Bronchial epithelial cell (primary cell): ENCODE measurements at regions not wholly inside any gene's neighbourhood (a gene's known extent, or its start where the extent isn't known, plus 50 kb on each side); places are given as distances from the start of the nearest gene placed in this dataset.
A peak's percentile ranks its signal among the peaks of the same experiment; 100 is the strongest.

Experiments used
- DNase-seq: peaks from one replicate; pipeline ENCODE4 v3.0.0-alpha.2; 2010; ENCODE audit warnings: low read depth
- FAIRE-seq: peaks from 2 replicates; lab custom pipeline; 2011; peaks lifted over from hg19 to GRCh38; lab: Jason Lieb, UNC
- H3K27me3 ChIP-seq: 2 replicates; pipeline ENCODE4 v1.5.1; 2011; ENCODE audit warnings: low read length; ENCODE audit not compliant: control insufficient read depth, insufficient read depth
- H3K36me3 ChIP-seq: 2 replicates; pipeline ENCODE4 v1.5.1; 2011; ENCODE audit warnings: low read length; ENCODE audit not compliant: control insufficient read depth, insufficient read depth
- H3K4me3 ChIP-seq: 2 replicates; pipeline ENCODE4 v1.5.1; 2011; ENCODE audit warnings: mild to moderate bottlenecking, low read depth, low read length, control low read depth
- CTCF ChIP-seq: IDR thresholded peaks from 2 replicates; pipeline ENCODE4 v1.5.1; 2011; ENCODE audit warnings: mild to moderate bottlenecking, moderate library complexity, low read length, control low read depth, inconsistent platforms; ENCODE audit not compliant: insufficient read depth, severe bottlenecking

GRCh38 chr1:214107322-214108096, 119.7 kb downstream of the PROX1 start:
- no peak for FAIRE-seq
- Histone ChIP-seq H3K36me3 (no peaks in the 10 kb centered on the region), H3K4me3 (peak overlapping the region; percentile 11), H3K27me3 (no peaks in the 10 kb centered on the region)
- no peak for TF ChIP-seq CTCF
- DNase-seq = no peak

DNA sequence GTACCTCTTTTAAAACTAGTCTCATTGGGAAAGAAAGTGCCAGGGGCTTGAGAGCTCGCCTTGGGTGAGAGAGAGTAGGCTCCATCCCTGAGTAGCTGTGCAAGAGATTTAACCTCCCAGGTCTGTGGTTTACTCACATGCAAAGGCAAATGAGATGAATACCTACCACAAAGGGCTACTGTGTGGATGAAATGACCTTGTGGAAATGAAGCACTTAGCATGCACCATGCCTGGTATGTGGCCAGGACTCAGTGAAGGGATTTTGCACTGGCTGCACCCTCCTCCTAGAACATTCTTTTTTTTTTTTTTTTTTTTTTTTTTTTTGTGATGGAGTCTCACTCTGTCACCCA, 120.3 kb downstream of the PROX1 start:
- Histone ChIP-seq H3K27me3 (no peaks in the 10 kb centered on the region), H3K4me3 (no peak overlapping the region), H3K36me3 (no peaks in the 10 kb centered on the region)
- no peak for TF ChIP-seq CTCF
- DNase-seq (no peak), FAIRE-seq (peak; percentile 32)

DNA sequence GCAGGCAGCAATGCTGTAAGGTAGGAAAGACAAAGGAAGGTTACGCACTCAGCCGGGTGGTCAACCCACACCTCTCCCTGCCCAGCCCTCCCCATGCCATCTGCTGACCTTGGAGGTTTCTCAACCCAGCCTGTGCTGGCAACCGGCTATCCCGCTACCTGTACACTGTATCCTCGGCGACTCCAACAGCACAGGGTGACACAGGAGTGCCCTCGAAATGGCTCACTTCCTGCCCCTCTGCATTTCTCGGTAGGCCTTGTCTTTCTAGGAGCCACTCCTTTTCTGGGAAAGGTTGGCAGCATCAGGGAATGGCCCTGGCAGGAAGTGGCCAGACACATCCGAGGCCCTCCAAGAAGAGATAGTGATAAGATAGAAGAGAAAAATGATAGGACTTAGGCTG, 124.0 kb downstream of the PROX1 start:
- FAIRE-seq (no peak), DNase-seq (no peak)
- TF ChIP-seq CTCF = no peak
- H3K27me3 ChIP-seq = no peaks in the 10 kb centered on the region
- no peak overlapping the region for H3K4me3 ChIP-seq
- H3K36me3 ChIP-seq = no peaks in the 10 kb centered on the region

DNA sequence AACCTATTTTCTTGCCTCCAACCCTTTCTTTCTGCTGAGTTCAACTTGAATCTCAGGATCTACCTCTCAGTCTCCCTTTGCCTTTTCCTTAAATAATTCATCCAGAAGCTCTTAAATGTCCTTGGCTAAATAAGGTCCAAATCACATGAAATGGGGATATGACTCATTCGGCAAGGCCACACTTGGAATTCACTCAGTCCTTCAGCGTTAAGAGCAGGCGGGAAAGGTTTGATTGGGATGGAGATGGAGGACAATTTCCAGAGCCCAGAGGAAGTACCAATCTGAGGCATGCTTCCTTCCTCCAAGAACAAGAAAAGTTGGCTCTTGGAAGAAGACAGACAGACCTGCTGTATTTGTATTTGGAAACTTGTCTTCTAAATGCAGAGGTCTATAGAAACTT, 128.5 kb downstream of the PROX1 start:
- FAIRE-seq (peak; percentile 18), DNase-seq (no peak)
- Histone ChIP-seq H3K27me3 (no peaks in the 10 kb centered on the region), H3K36me3 (no peaks in the 10 kb centered on the region), H3K4me3 (no peak overlapping the region)
- TF ChIP-seq CTCF = no peak

DNA sequence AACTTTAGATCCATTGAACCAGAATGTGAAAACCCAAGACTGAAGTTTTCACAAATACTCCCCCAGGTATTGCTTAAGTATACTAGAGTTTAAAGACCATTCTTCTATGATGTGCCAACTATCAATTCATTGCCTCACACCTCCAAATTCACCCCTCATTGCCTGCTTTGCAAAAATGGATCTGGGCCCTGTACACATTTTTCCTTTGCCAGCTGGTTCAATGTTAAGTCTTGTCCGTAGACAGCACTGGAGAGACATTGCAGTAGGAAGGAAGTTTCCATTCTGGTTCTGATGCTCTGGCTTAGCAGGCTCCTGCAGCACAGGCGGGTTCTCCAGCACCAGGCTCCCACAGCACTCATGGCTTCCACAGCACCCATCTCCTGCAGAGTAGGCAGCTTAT, 130.0 kb downstream of the PROX1 start:
- H3K36me3 ChIP-seq = no peaks in the 10 kb centered on the region
- TF ChIP-seq CTCF = no peak
- no peak overlapping the region for H3K4me3 ChIP-seq
- no peaks in the 10 kb centered on the region for H3K27me3 ChIP-seq
- DNase-seq = no peak
- no peak for FAIRE-seq

DNA sequence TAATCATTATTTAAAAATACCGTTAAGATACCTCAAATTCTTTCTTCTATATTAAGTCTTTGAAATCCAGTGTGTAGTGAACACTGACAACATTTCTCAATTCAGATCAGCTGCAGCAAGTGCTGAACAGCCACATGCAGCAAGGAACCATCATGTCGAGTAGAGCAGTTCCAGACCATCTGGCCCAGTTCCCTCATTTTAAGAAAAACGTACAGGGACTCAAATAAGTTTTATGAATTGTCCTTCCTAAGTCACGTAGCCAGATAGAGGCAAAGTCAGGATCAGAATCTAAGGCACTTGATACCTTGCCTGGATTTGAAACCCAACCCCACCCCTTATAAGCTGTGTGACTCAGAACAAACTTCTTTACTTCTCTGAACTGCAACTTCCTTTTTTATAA, 132.4 kb downstream of the PROX1 start:
- DNase-seq = no peak
- FAIRE-seq = no peak
- no peaks in the 10 kb centered on the region for H3K27me3 ChIP-seq

More for the DNA sequence above, 132.4 kb downstream of the PROX1 start:
- TF ChIP-seq CTCF = no peak
- Histone ChIP-seq H3K4me3 (no peak overlapping the region), H3K36me3 (no peaks in the 10 kb centered on the region)
